ENCODE measurements at regions not wholly inside any gene's neighbourhood (a gene's known extent, or its start where the extent isn't known, plus 50 kb on each side); places are given as distances from the start of the nearest gene placed in this dataset.
A peak's percentile ranks its signal among the peaks of the same experiment; 100 is the strongest.

DNA sequence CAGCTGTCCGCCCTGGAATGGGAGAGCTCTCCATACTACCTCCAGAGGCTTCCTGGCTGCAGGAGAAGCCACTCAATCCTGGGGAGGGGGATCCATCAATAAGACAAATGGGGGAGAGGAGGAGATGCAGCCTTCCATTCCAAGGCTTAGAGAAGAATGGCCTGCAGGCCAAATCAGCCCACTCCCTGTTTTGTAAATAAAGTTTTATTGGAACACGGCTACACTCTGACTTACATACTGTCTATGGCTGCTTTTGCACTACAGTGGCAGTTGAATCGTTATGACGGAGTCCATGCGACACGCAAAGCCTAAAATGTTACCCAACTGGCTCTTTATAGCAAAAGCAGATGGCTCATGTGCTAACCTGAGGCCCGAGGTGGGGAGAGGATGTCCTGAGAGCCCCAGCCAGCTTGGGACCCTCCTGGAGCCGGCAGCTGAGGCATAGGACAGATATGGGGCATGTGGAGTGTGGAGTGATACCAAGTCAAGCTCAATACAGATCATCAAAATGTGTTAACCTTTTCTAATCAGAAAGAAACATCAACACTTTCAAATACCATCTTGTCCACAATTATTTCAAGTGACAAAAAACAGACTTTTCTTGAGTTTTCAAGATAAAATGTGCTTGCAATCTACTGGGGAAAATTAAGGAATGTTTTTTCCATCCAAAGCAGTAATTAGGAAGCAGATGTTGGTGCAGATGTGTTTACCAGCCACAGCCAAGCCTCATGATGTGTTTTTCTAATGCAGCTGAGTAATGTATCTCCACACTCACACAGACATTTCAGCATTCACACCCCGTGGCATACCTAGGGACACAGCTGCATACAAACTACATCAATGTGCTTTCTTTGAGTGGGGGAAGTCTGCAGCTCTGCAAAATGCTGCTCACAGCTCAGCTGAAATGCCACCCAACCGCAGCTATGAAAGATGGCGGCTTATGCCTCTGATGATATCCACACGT, 181.6 kb downstream of the SHANK2 start:
- DNase-seq = no peak

DNA sequence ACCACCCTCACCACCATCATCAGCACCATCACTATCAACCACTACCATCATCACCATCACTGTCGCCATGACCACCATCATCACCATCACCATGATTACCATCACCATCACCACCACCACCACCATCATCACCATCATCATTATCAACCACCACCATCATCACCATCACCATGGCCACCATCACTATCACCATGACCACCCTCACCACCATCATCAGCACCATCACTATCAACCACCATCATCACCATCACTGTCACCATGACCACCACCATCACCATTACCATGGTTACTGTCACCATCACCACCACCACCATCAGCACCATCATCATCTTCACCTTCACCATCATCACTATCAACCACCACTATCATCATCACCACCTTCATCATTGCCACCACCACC, 183.4 kb downstream of the SHANK2 start:
- no peak for DNase-seq

DNA sequence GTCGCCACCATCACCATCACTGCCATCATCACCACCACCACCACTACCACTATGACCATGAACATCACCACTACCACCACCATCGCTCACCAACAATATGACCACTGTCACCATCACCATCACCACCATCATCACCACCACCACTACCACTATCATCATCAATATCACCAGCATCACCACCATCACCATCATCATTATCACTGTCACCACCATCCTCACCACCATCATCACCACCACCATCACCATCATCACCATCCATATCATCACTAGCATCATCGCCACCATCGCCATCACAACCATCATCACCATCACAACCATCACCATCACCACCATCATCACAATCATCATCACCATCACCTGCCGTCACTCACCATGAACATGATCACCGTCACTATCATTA, 184.6 kb downstream of the SHANK2 start:
- DNase-seq = no peak

DNA sequence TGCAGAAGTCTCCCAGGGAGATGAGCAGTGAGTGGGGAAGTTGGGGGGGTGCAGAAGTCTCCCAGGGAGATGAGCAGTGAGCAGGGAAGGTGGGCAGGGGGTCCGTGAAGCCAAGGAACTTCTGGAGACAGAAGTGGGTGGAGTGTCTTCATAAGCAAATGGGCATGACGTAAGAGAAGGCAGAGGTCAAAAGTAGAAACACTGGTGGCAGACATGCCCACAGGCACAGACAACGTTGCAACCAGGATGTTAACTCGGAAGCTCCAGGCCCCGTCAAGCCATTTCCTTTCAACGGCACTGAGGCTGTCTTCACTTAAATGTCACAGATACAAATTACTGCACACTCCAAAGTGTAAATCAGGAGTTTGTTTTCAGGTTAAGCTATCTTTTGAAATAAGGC, 186.1 kb downstream of the SHANK2 start:
- DNase-seq = peak; percentile 54

DNA sequence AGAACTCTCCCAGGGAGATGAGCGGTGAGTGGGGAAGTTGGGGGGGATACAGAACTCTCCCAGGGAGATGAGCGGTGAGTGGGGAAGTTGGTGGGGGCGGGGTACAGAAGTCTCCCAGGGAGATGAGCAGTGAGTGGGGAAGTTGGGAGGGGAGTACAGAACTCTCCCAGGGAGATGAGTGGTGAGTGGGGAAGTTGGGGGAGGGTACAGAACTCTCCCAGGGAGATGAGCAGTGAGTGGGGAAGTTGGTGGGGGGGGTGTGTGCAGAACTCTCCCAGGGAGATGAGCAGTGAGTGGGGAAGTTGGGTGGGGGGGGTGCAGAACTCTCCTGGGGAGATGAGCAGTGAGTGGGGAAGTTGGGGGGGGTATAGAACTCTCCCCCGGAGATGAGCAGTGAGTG, 186.5 kb downstream of the SHANK2 start:
- no peak for DNase-seq

DNA sequence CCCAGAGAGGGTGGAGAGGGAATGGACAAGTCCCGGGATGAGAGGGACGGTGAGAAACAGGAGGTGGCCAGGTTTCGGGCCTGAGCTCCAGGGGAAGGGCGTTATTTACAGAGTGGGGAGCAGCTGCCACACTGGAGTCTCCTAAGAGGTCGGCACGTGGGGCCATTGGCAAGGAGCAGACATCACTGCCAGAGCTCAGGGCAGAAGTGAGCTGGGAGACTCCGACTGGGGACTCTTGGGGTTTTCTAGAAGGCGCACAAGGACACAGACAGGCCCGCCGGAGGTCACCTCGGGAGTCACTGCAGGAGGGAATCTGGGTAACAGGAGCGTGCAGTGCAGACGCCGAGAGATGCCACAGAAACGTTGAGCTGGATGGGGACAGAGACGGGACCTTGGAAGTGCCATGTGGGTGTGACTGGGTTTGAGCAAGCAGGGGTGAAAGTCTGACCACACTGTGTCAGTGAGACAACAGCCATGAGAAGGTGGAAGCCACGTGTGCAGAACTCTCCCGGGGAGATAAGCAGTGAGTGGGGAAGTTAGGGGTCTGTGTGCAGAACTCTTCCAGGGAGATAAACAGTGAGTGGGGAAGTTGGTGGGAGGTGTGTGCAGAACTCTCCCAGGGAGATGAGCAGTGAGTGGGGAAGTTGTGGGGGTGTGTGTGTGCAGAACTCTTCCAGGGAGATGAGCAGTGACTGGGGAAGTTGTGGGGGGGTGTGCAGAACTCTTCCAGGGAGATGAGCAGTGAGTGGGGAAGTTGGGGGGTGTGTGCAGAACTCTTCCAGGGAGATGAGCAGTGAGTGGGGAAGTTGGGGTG, 187.5 kb downstream of the SHANK2 start:
- DNase-seq = no peak

DNA sequence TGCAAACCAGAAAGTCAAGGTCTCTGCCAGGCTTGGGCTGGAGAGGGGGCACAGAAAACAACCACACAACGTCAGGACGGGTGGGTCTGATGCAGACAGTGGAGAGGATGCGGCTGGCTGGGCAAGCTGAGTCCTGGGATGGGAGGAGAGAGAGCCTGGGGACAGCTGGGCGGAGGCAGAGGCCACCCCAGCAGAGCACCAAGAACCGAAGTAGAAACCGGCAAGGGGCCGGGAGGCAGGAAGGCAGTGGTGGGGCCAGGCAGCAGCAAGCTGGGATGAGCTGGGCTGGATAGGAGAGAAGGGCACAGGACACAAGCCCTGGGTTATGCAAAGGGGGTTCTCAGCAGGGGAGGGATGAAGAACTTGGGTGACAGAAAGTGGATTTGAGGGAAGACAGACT, 188.2 kb downstream of the SHANK2 start:
- no peak for DNase-seq

DNA sequence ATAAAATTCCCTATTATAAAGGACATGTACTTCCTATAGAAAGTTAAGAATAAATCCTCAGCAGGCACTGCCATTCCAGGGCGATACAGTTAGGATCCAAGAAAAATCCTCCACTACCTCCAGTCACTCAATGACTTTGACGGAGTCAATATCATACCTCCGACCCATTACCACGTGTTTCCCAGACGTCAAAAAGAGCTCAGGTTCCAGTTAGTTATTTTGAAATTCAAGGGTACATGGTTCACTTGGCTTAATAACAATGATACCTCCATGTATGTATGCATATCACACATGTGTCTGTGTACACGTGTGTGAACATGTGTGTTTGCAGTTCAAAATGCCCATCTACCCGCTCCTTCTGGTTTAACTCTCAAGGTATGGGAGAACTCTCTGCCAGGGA, 189.2 kb downstream of the SHANK2 start:
- no peak for DNase-seq

DNA sequence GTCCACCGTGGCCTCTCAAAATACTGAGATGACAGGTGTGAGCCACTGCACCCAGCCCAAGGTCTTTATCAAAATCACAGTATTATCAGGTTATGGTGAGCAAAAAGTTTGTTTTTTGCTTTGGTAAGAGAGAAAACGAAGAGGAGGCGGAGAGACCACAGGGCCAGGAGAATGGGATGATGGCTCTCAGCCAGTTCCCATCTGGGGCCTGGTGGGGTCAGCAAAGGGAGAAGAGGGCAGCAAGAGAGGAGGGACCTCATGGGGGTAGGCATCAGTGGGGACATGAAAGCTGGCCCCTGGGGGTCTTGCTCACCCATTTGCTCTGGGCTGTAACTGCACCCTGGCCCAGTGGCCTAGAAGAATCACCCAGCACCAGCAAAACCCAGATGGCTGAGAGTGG, 190.2 kb downstream of the SHANK2 start:
- no peak for DNase-seq

DNA sequence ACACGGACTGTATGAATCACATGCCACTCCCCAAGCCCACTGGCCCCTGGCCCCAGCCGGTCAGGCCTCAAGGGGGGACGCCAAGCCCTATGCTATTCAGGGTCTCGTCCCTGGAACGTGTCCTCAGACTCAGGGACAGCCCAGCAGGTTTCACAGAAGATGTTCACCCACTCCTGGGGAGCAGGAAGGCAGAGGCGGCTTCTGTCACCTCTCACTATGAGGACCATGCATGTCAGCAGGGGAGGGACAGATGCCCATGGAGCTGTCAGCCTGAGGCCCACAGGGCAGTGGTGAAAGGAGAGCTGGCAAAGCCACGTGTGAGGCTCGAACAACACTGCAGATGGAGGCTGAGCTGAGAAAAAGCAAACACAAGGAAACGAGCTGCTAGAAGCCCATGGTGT, 192.0 kb downstream of the SHANK2 start:
- DNase-seq = no peak

DNA sequence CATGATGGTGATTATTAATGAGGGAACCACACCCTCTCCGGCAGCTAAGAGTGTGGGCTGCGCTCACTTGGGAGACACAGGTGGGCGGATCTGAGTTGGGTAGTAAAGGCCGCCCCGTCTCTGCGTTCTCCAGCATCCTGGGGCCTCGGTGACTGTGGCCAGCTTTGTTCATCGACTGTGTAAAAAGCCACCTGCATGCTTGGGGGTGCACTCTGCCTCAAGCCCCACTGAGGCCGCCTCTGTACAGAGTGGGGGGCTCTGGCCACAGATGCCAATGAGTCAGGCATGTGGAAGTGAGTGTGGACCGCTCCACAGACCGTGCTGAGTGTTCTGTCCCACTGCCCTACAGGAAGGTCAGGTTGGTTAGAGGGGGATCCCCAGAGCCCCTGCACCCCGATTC, 192.7 kb downstream of the SHANK2 start:
- DNase-seq = no peak

DNA sequence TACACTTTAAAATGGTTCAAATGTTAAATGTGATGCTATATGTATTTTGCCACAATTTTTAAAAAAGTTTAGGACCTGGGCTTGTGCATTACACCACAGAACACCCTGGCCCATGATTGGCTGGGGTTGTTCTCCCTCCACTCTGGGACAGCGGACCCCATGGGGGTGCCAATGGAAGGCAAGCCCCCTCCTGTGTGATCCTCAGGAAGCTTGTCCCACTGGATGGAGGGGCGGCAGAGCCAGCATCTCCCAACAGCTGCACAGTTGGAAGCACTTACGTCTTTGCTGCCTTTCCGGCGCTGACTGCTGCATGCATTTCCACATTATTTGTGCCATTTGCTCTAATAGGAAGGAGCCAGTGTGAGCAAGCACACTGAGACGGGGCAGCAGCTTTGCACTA, 196.5 kb downstream of the SHANK2 start:
- DNase-seq = no peak

Data from KG1 (cell line).